ENCODE measurements at regions not wholly inside any gene's neighbourhood (a gene's known extent, or its start where the extent isn't known, plus 50 kb on each side); places are given as distances from the start of the nearest gene placed in this dataset.

- H3K36me3 Mint-ChIP-seq (ENCODE audit: unreplicated experiment) = no peaks in the 10 kb centered on the region
- H3K4me3 Mint-ChIP-seq (ENCODE audit: unreplicated experiment) = no peak overlapping the region
- H3K27ac Mint-ChIP-seq (ENCODE audit: unreplicated experiment) = no peak overlapping the region
- TF ChIP-seq CTCF (IDR thresholded peaks at IDR 0.05) = no peak
- no peak for DNase-seq (ENCODE audit: extremely low spot score, unreplicated experiment)
- no peaks in the 10 kb centered on the region for H3K27me3 Mint-ChIP-seq (ENCODE audit: unreplicated experiment)
- no peaks in the 10 kb centered on the region for H3K4me1 Mint-ChIP-seq (ENCODE audit: unreplicated experiment)
- H3K9me3 Mint-ChIP-seq (ENCODE audit: unreplicated experiment) = peaks cover 59% of the 10 kb centered on the region
These were observed 660.3 kb upstream of the PRKX start for GRCh38 chrX:4373791-4374190.

- DNase-seq (ENCODE audit: extremely low spot score, unreplicated experiment) = no peak
- Mint-ChIP-seq H3K9me3 (ENCODE audit: unreplicated experiment) (peaks cover 17% of the 10 kb centered on the region), H3K27ac (ENCODE audit: unreplicated experiment) (no peak overlapping the region), H3K36me3 (ENCODE audit: unreplicated experiment) (no peaks in the 10 kb centered on the region), H3K4me1 (ENCODE audit: unreplicated experiment) (no peaks in the 10 kb centered on the region), H3K4me3 (ENCODE audit: unreplicated experiment) (no peak overlapping the region), H3K27me3 (ENCODE audit: unreplicated experiment) (no peaks in the 10 kb centered on the region)
- TF ChIP-seq CTCF (IDR thresholded peaks at IDR 0.05) = no peak
These were observed 645.1 kb upstream of the PRKX start for GRCh38 chrX:4358577-4358976.

GRCh38 chrX:4322916-4323315 lies 609.5 kb upstream of the PRKX start:
- no peak for DNase-seq (ENCODE audit: extremely low spot score, unreplicated experiment)
- no peaks in the 10 kb centered on the region for H3K27me3 Mint-ChIP-seq (ENCODE audit: unreplicated experiment)
- H3K4me1 Mint-ChIP-seq (ENCODE audit: unreplicated experiment) = no peaks in the 10 kb centered on the region
- no peaks in the 10 kb centered on the region for H3K9me3 Mint-ChIP-seq (ENCODE audit: unreplicated experiment)
- no peaks in the 10 kb centered on the region for H3K36me3 Mint-ChIP-seq (ENCODE audit: unreplicated experiment)
- no peak overlapping the region for H3K4me3 Mint-ChIP-seq (ENCODE audit: unreplicated experiment)
- TF ChIP-seq CTCF (IDR thresholded peaks at IDR 0.05) = no peak
- H3K27ac Mint-ChIP-seq (ENCODE audit: unreplicated experiment) = no peak overlapping the region

- Mint-ChIP-seq H3K27me3 (ENCODE audit: unreplicated experiment) (no peaks in the 10 kb centered on the region), H3K27ac (ENCODE audit: unreplicated experiment) (no peak overlapping the region)
- no peak for DNase-seq (ENCODE audit: extremely low spot score, unreplicated experiment)
These were observed 607.0 kb upstream of the PRKX start for GRCh38 chrX:4320436-4320947.

GRCh38 chrX:4315891-4316290 lies 602.4 kb upstream of the PRKX start:
- Mint-ChIP-seq H3K27ac (ENCODE audit: unreplicated experiment) (no peak overlapping the region), H3K36me3 (ENCODE audit: unreplicated experiment) (no peaks in the 10 kb centered on the region), H3K4me3 (ENCODE audit: unreplicated experiment) (no peak overlapping the region), H3K27me3 (ENCODE audit: unreplicated experiment) (no peaks in the 10 kb centered on the region), H3K9me3 (ENCODE audit: unreplicated experiment) (peaks cover 21% of the 10 kb centered on the region), H3K4me1 (ENCODE audit: unreplicated experiment) (no peaks in the 10 kb centered on the region)
- no peak for DNase-seq (ENCODE audit: extremely low spot score, unreplicated experiment)
- TF ChIP-seq CTCF (IDR thresholded peaks at IDR 0.05) = no peak

More at GRCh38 chrX:4320436-4320947, 607.0 kb upstream of the PRKX start:
- Mint-ChIP-seq H3K4me3 (ENCODE audit: unreplicated experiment) (no peak overlapping the region), H3K9me3 (ENCODE audit: unreplicated experiment) (peaks cover 3% of the 10 kb centered on the region), H3K36me3 (ENCODE audit: unreplicated experiment) (no peaks in the 10 kb centered on the region), H3K4me1 (ENCODE audit: unreplicated experiment) (no peaks in the 10 kb centered on the region)
- no peak for TF ChIP-seq CTCF (IDR thresholded peaks at IDR 0.05)
